ENCODE measurements at regions not wholly inside any gene's neighbourhood (a gene's known extent, or its start where the extent isn't known, plus 50 kb on each side); places are given as distances from the start of the nearest gene placed in this dataset.

GRCh38 chrX:10102046-10102704, 54.6 kb upstream of the CLCN4 start:
- TF ChIP-seq EZH2 (IDR thresholded peaks at IDR 0.05; ENCODE audit: insufficient read depth, low read length), result no peak
- no peak for TF ChIP-seq CTCF (IDR thresholded peaks at IDR 0.05; ENCODE audit: insufficient read depth, low read depth, low read length)
